Cardiac muscle cell (in vitro differentiated cells and primary cell): ENCODE measurements at regions not wholly inside any gene's neighbourhood (a gene's known extent, or its start where the extent isn't known, plus 50 kb on each side); places are given as distances from the start of the nearest gene placed in this dataset.
A peak's percentile ranks its signal among the peaks of the same experiment; 100 is the strongest.

Experiments
- DNase-seq, 2 donors: peaks; one replicate each; pipeline versions ENCODE4 v3.0.0 to v3.0.0-alpha.2; 2010 to 2017; ENCODE audit warnings: low read depth in 1 of 2, low spot score in 1 of 2
- H3K27ac ChIP-seq: fragments of 200-600 bp; sonication (generic); 2 replicates; pipeline ENCODE4 v1.5.1; 2016
- H3K27me3 ChIP-seq: fragments of 200-600 bp; sonication (generic); 2 replicates; pipeline ENCODE4 v1.6.0; 2016; ENCODE audit warnings: control low read depth
- H3K36me3 ChIP-seq: fragments of 200-600 bp; sonication (generic); 2 replicates; pipeline ENCODE4 v1.5.1; 2016; ENCODE audit warnings: control low read depth
- H3K4me1 ChIP-seq: fragments of 200-600 bp; sonication (generic); 2 replicates; pipeline ENCODE4 v1.8.1; 2017; ENCODE audit warnings: low read depth, mild to moderate bottlenecking, mixed run types
- H3K4me3 ChIP-seq: fragments of 200-600 bp; sonication (generic); 2 replicates; pipeline ENCODE4 v1.5.1; 2016; ENCODE audit warnings: mild to moderate bottlenecking
- H3K9me3 ChIP-seq: fragments of 200-600 bp; sonication (generic); 2 replicates; pipeline ENCODE4 v1.5.1; 2017; ENCODE audit warnings: low read depth, mild to moderate bottlenecking, control low read depth
- TF ChIP-seq, protein P1 (sequence below): IDR thresholded peaks from 2 replicates; pipeline ENCODE4 v1.5.1; 2012; ENCODE audit warnings: low read depth, mild to moderate bottlenecking, low read length

DNA sequence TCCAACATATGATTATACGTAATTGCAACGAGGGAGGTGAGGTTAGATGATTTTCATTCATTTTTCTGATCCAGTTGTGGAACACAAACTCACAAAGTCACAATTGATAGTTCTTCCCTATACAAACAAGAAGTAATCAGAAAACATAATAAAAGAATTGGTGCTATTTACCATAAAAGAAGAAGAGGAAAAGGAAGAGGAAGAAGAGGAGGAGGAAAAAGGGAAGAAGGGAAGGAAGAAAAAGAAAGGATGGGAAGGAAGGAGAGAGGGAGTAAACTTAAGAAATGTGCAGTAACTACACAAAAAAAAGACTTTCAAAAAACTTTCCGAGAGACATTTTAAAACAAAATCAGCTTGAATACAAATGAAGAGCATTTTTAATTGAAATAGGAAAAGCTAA lies 65.0 kb downstream of the CCDC71L start:
- no peak overlapping the region for H3K27ac ChIP-seq
- no peaks in the 10 kb centered on the region for H3K27me3 ChIP-seq
- H3K9me3 ChIP-seq, result no peaks in the 10 kb centered on the region
- H3K36me3 ChIP-seq, result no peaks in the 10 kb centered on the region
- TF ChIP-seq, protein P1, sequence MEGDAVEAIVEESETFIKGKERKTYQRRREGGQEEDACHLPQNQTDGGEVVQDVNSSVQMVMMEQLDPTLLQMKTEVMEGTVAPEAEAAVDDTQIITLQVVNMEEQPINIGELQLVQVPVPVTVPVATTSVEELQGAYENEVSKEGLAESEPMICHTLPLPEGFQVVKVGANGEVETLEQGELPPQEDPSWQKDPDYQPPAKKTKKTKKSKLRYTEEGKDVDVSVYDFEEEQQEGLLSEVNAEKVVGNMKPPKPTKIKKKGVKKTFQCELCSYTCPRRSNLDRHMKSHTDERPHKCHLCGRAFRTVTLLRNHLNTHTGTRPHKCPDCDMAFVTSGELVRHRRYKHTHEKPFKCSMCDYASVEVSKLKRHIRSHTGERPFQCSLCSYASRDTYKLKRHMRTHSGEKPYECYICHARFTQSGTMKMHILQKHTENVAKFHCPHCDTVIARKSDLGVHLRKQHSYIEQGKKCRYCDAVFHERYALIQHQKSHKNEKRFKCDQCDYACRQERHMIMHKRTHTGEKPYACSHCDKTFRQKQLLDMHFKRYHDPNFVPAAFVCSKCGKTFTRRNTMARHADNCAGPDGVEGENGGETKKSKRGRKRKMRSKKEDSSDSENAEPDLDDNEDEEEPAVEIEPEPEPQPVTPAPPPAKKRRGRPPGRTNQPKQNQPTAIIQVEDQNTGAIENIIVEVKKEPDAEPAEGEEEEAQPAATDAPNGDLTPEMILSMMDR, result no peak
- H3K4me3 ChIP-seq, result no peak overlapping the region
- no peaks in the 10 kb centered on the region for H3K4me1 ChIP-seq
- DNase-seq, result no peak

- no peak overlapping the region for H3K27ac ChIP-seq
- H3K4me3 ChIP-seq, result no peak overlapping the region
- TF ChIP-seq, protein P1, result no peak
- no peaks in the 10 kb centered on the region for H3K4me1 ChIP-seq
- no peaks in the 10 kb centered on the region for H3K27me3 ChIP-seq
- no peaks in the 10 kb centered on the region for H3K9me3 ChIP-seq
- no peaks in the 10 kb centered on the region for H3K36me3 ChIP-seq
- no peak for DNase-seq
Measured at GRCh38 chr7:106593028-106593417, 67.9 kb downstream of the CCDC71L start.

GRCh38 chr7:106592282-106593027 lies 68.5 kb downstream of the CCDC71L start:
- Histone ChIP-seq H3K4me1 (no peaks in the 10 kb centered on the region), H3K27me3 (no peaks in the 10 kb centered on the region), H3K9me3 (no peaks in the 10 kb centered on the region), H3K4me3 (no peak overlapping the region), H3K27ac (no peak overlapping the region), H3K36me3 (no peaks in the 10 kb centered on the region)
- TF ChIP-seq, protein P1, result no peak
- no peak for DNase-seq

- Histone ChIP-seq H3K27me3 (no peaks in the 10 kb centered on the region), H3K4me3 (no peak overlapping the region), H3K36me3 (no peaks in the 10 kb centered on the region), H3K9me3 (no peaks in the 10 kb centered on the region), H3K4me1 (no peaks in the 10 kb centered on the region), H3K27ac (no peak overlapping the region)
- TF ChIP-seq, protein P1, result no peak
- DNase-seq, result no peak
Measured at GRCh38 chr7:106591146-106591545, 69.8 kb downstream of the CCDC71L start.

DNA sequence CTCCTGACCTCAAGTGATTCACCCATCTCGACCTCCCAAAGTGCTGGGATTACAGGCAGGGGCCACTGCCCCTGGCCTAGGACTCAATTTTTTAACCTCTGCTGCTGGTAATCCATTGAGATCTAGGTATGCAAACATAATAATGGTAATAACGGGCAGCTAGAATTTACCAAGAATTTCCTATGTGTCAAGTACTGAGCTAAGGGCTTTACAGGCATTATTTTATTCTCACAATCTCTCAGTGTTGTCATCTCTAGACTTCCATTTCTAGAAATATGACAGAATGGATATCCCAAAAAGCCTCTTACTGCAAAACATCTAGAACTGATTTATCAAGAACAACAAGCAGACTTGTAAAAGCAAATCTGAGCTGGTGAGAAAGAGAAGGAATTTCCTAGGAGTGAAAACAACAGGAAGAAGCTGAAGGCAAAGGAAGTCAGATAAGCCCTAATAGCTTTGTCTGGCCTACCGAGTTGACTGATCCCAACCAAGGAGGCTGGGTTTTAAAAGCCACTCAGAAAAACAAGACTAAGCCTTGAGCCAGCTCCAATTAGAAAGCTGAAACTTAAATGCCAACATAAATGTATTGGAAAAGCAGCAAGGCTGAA lies 70.6 kb downstream of the CCDC71L start:
- Histone ChIP-seq H3K36me3 (no peaks in the 10 kb centered on the region), H3K27ac (no peak overlapping the region), H3K9me3 (no peaks in the 10 kb centered on the region), H3K4me1 (no peaks in the 10 kb centered on the region), H3K4me3 (no peak overlapping the region), H3K27me3 (no peaks in the 10 kb centered on the region)
- TF ChIP-seq, protein P1, result no peak
- DNase-seq, result peak in 1 of 2 donors; percentile 77
